Large intestine (tissue), 3 donors: ENCODE measurements at regions not wholly inside any gene's neighbourhood (a gene's known extent, or its start where the extent isn't known, plus 50 kb on each side); places are given as distances from the start of the nearest gene placed in this dataset.
"Not testable (repeated sequence)": the region's sequence is repeated elsewhere in the genome, so short reads cannot be mapped to it uniquely, and the experiment has no call there.

Experiments used
- DNase-seq, 2 donors: peaks; one replicate each; pipeline versions ENCODE4 v3.0.0 to v3.0.0-alpha.2; 2013
- H3K27ac ChIP-seq: one replicate; pipeline ENCODE4 v1.5.1; 2013; ENCODE audit warnings: low read length
- H3K27me3 ChIP-seq: 2 replicates; pipeline ENCODE4 v1.6.1; 2013; ENCODE audit warnings: low read length; ENCODE audit not compliant: control insufficient read depth, insufficient read depth
- H3K36me3 ChIP-seq: 2 replicates; pipeline ENCODE4 v1.6.1; 2013; ENCODE audit warnings: low read length; ENCODE audit not compliant: control insufficient read depth, insufficient read depth
- H3K4me1 ChIP-seq: one replicate; pipeline ENCODE4 v1.6.1; 2013; ENCODE audit warnings: low read length; ENCODE audit not compliant: control insufficient read depth, insufficient read depth
- H3K4me3 ChIP-seq: one replicate; pipeline ENCODE4 v1.5.1; 2013; ENCODE audit warnings: low read length
- H3K9me3 ChIP-seq: one replicate; pipeline ENCODE4 v1.6.1; 2013; ENCODE audit warnings: mild to moderate bottlenecking, low read depth, low read length, moderate library complexity; ENCODE audit not compliant: control insufficient read depth
- WGBS: methylation state at CpG from one replicate; pipeline ENCODE4 v1.1.5; 2013; ENCODE audit warnings: low lambda C conversion rate; ENCODE audit not compliant: insufficient coverage; 5-methylcytosine and 5-hydroxymethylcytosine counted together

DNA sequence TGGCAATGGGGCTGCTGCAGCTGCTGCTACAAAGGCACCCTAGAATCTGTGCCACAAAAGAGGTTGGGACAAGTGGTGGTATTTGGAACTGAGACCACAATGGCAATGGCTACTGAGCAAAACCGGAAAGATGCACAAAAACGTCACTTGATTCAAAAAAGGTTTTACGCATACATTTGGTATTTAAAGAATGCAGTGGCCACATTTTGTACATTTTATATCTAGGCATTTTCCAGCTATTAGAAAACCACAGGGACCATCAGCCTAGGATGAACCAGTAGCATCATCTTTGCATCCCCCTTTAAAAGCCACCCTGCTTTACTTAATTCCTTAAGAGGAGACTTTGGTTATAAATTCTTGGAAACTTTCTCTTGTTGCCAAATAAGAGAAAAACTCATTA lies 104.8 kb upstream of the CXCL13 start:
- Histone ChIP-seq H3K27ac (no peak overlapping the region), H3K4me3 (no peak overlapping the region), H3K9me3 (no peaks in the 10 kb centered on the region), H3K36me3 (no peaks in the 10 kb centered on the region), H3K4me1 (no peaks in the 10 kb centered on the region), H3K27me3 (peaks cover 4% of the 10 kb centered on the region)
- no peak for DNase-seq
- WGBS, result 95% methylated on average over 3 of the region's 3 CpGs

- Histone ChIP-seq H3K27ac (no peak overlapping the region), H3K9me3 (no peaks in the 10 kb centered on the region), H3K27me3 (peaks cover 3% of the 10 kb centered on the region), H3K4me3 (no peak overlapping the region), H3K36me3 (no peaks in the 10 kb centered on the region), H3K4me1 (no peaks in the 10 kb centered on the region)
- no peak for DNase-seq
These were observed 104.4 kb upstream of the CXCL13 start for GRCh38 chr4:77501240-77501639.

- H3K4me1 ChIP-seq, result no peaks in the 10 kb centered on the region
- no peak overlapping the region for H3K27ac ChIP-seq
- peaks cover 2% of the 10 kb centered on the region for H3K27me3 ChIP-seq
- H3K36me3 ChIP-seq, result no peaks in the 10 kb centered on the region
- no peaks in the 10 kb centered on the region for H3K9me3 ChIP-seq
- H3K4me3 ChIP-seq, result no peak overlapping the region
- no peak for DNase-seq
- 33% methylated on average over 1 of the region's 2 CpGs for WGBS
These were observed 103.8 kb upstream of the CXCL13 start for GRCh38 chr4:77501851-77502250.

- no peak overlapping the region for H3K4me3 ChIP-seq
- no peaks in the 10 kb centered on the region for H3K4me1 ChIP-seq
- WGBS, result no CpG with 5 or more reads among the region's 2 CpGs
- no peaks in the 10 kb centered on the region for H3K27me3 ChIP-seq
- no peak for DNase-seq
- H3K36me3 ChIP-seq, result no peaks in the 10 kb centered on the region
- H3K9me3 ChIP-seq, result no peaks in the 10 kb centered on the region
- H3K27ac ChIP-seq, result no peak overlapping the region
These were observed 101.2 kb upstream of the CXCL13 start for GRCh38 chr4:77504407-77504806.

DNA sequence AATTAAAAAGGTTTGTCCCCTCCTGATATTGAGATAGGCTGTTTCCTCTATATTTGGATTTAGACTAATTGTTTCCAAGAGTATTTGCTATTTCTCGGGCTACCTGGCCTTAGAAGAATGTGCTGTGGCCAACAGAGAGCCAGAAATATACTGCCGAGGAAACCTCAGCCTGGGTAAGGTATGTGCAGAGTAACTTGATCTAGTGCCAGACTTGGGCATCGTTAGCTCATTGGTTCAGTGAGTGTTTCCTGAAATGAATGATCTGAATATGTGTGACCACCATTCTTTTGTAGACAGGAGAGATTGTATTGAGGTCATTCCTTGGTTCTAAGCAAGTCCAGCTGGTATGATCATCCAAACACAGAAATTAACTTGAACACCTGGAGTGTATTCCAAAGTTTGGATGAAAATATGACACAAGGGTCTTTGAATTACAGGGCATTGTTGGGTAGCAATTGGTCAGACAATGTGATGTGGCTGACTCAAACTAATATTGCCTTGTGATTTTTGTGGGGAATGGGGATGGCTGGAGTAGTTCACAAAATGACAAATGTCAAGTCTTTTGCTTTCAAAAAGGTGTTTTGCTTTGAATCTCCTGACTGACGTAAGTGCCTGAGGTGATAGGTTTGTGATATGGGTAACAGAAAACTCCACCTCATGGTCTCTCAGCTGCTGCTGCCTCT lies 100.2 kb upstream of the CXCL13 start:
- H3K36me3 ChIP-seq, result no peaks in the 10 kb centered on the region
- H3K4me1 ChIP-seq, result no peaks in the 10 kb centered on the region
- no peak for DNase-seq
- 60% methylated on average over 1 of the region's 4 CpGs for whole genome bisulfite sequencing
- H3K27ac ChIP-seq, result no peak overlapping the region
- no peaks in the 10 kb centered on the region for H3K9me3 ChIP-seq
- H3K27me3 ChIP-seq, result no peaks in the 10 kb centered on the region
- H3K4me3 ChIP-seq, result no peak overlapping the region

- Histone ChIP-seq H3K4me1 (no peaks in the 10 kb centered on the region), H3K36me3 (no peaks in the 10 kb centered on the region), H3K9me3 (no peaks in the 10 kb centered on the region), H3K27ac (no peak overlapping the region), H3K27me3 (no peaks in the 10 kb centered on the region), H3K4me3 (no peak overlapping the region)
- DNase-seq, result no peak
- WGBS, result 100% methylated on average over 1 of the region's 2 CpGs
These were observed 99.7 kb upstream of the CXCL13 start for GRCh38 chr4:77505958-77506319.

GRCh38 chr4:77510367-77510766 lies 95.3 kb upstream of the CXCL13 start:
- DNase-seq, result no peak
- Histone ChIP-seq H3K9me3 (no peaks in the 10 kb centered on the region), H3K36me3 (no peaks in the 10 kb centered on the region), H3K4me3 (no peak overlapping the region), H3K27me3 (no peaks in the 10 kb centered on the region), H3K4me1 (no peaks in the 10 kb centered on the region), H3K27ac (no peak overlapping the region)
- 83% methylated on average over 2 of the region's 6 CpGs for WGBS

GRCh38 chr4:77525538-77525937 lies 80.1 kb upstream of the CXCL13 start:
- Histone ChIP-seq H3K27ac (no peak overlapping the region), H3K4me3 (no peak overlapping the region), H3K27me3 (no peaks in the 10 kb centered on the region), H3K36me3 (no peaks in the 10 kb centered on the region), H3K9me3 (no peaks in the 10 kb centered on the region), H3K4me1 (no peaks in the 10 kb centered on the region)
- WGBS, result 100% methylated on average over 1 of the region's 1 CpG
- no peak for DNase-seq

DNA sequence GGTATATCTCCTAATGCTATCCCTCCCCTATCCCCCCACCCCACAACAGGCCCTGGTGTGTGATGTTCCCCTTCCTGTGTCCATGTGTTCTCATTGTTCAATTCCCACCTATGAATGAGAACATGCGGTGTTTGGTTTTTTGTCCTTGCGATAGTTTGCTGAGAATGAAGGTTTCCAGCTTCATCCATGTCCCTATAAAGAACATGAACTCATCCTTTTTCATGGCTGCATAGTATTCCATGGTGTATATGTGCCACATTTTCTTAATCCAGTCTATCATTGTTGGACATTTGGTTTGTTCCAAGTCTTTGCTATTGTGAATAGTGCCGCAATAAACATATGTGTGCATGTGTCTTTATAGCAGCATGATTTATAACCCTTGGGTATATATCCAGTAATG lies 77.7 kb upstream of the CXCL13 start:
- DNase-seq, H3K4me1 ChIP-seq, H3K27me3 ChIP-seq, H3K9me3 ChIP-seq, H3K36me3 ChIP-seq, H3K4me3 ChIP-seq, H3K27ac ChIP-seq: not testable (repeated sequence)
- no CpG with 5 or more reads among the region's 3 CpGs for WGBS

GRCh38 chr4:77538144-77538543 lies 67.5 kb upstream of the CXCL13 start:
- DNase-seq, result no peak
- Histone ChIP-seq H3K27me3 (peaks cover 2% of the 10 kb centered on the region), H3K4me3 (no peak overlapping the region), H3K9me3 (no peaks in the 10 kb centered on the region), H3K36me3 (no peaks in the 10 kb centered on the region), H3K27ac (no peak overlapping the region), H3K4me1 (no peaks in the 10 kb centered on the region)

DNA sequence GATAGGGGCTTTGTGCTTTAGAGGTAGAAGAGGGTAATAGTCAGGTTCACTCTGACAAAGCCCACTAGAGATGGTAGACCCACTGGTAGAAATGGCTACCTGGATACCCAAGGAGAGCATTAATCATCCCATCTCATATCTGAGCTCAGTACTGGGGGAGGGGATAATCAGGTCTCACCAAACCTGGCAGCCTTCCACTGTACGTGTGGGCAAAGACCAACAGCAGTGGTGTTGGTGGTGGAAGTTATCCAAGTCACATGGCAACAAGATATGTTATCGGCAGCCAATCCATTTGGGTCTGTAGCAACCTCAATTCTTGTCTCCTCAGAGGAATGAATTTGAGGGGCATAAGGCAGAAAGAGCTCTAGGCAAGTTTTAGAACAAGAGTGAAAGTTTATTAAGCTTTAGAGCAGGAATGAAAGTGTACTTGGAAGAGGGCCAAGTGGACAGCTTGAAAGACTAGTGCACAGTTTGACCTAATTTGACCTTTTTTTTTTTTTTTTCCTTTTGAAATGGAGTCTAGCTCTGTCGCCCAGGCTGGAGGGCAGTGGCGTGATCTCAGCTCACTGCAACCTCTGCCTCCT lies 67.0 kb upstream of the CXCL13 start:
- Histone ChIP-seq H3K9me3 (no peaks in the 10 kb centered on the region), H3K27ac (no peak overlapping the region), H3K36me3 (no peaks in the 10 kb centered on the region), H3K27me3 (peaks cover 2% of the 10 kb centered on the region), H3K4me1 (no peaks in the 10 kb centered on the region), H3K4me3 (no peak overlapping the region)
- no peak for DNase-seq
- 83% methylated on average over 1 of the region's 4 CpGs for WGBS
